T-cell (primary cell): ENCODE measurements at regions not wholly inside any gene's neighbourhood (a gene's known extent, or its start where the extent isn't known, plus 50 kb on each side); places are given as distances from the start of the nearest gene placed in this dataset.
"Not testable (repeated sequence)": the region's sequence is repeated elsewhere in the genome, so short reads cannot be mapped to it uniquely, and the experiment has no call there.

Source experiments
- ATAC-seq, 4 experiments: fragments of 200-7000 bp in 3 of 4; fragments of 150-1000 bp in 1 of 4; cut with Tn5 transposase; replicated peaks in 1 of 4; 1 replicate in 3 of 4; 2 replicates in 1 of 4; pipeline ENCODE4 v1.10.0; 2021; ENCODE audit warnings: moderate library complexity in 3 of 4, mild to moderate bottlenecking in 2 of 4, moderate number of reproducible peaks in 1 of 4
- CTCF ChIA-PET, 2 donors: fragments of 300-600 bp; sonication (Branson Sonifier 250); formaldehyde crosslinking; loops; one replicate each; lab custom pipeline; 2022; ENCODE audit warnings: antibody characterized with exemption in 2 of 2; lab: Charles Lee
- POLR2A ChIA-PET, 2 donors: fragments of 300-600 bp; sonication (Branson Sonifier 250); formaldehyde crosslinking; loops; one replicate each; lab custom pipeline; 2022; ENCODE audit warnings: antibody characterized with exemption in 2 of 2; lab: Charles Lee
- DNase-seq, 35 experiments: peaks; one replicate each; pipeline versions ENCODE4 v3.0.0 to v3.0.0-alpha.2; 2013 to 2023
- H3K27ac ChIP-seq: one replicate; pipeline ENCODE4 v1.5.1; 2013; ENCODE audit warnings: low read length
- H3K27me3 ChIP-seq, 2 experiments: replicated peaks in 1 of 2; 1 replicate in 1 of 2; 2 replicates in 1 of 2; pipeline versions ENCODE4 v1.6.1 to v1.7.0; 2013; ENCODE audit warnings: low read length in 1 of 2, mixed read lengths in 1 of 2; ENCODE audit not compliant: control insufficient read depth in 2 of 2, insufficient read depth in 2 of 2; ENCODE audit errors: extremely low read depth in 1 of 2
- H3K36me3 ChIP-seq, 2 donors: 1 replicate in 1 of 2; 2 replicates in 1 of 2; pipeline versions ENCODE4 v1.6.1 to v1.7.0; 2013; ENCODE audit warnings: low read length in 1 of 2; ENCODE audit not compliant: control insufficient read depth in 2 of 2, insufficient read depth in 1 of 2; ENCODE audit errors: extremely low read depth in 1 of 2
- H3K4me1 ChIP-seq, 2 experiments: 1 replicate in 1 of 2; 2 replicates in 1 of 2; pipeline versions ENCODE4 v1.6.1 to v1.7.0; 2013; ENCODE audit warnings: low read length in 2 of 2, mixed read lengths in 1 of 2; ENCODE audit not compliant: insufficient read depth in 2 of 2, control insufficient read depth in 1 of 2; ENCODE audit errors: extremely low read depth in 1 of 2
- H3K4me3 ChIP-seq, 2 donors: 1 replicate in 1 of 2; 2 replicates in 1 of 2; pipeline versions ENCODE4 v1.5.1 to v1.7.0; 2013; ENCODE audit warnings: mild to moderate bottlenecking in 2 of 2, low read length in 1 of 2, moderate library complexity in 1 of 2; ENCODE audit not compliant: control insufficient read depth in 1 of 2; ENCODE audit errors: extremely low read depth in 1 of 2
- H3K9me3 ChIP-seq: 2 replicates; pipeline ENCODE4 v1.7.0; 2013
- H3K27ac Mint-ChIP-seq, 2 donors: one replicate each; pipeline ENCODE4 v1.8.0; 2020 to 2021; ENCODE audit warnings: mild to moderate bottlenecking in 2 of 2, mixed read lengths in 2 of 2
- H3K27me3 Mint-ChIP-seq, 2 donors: one replicate each; pipeline ENCODE4 v1.8.0; 2021 to 2022; ENCODE audit warnings: mixed read lengths in 2 of 2
- H3K36me3 Mint-ChIP-seq: one replicate; pipeline ENCODE4 v1.8.0; 2021; ENCODE audit warnings: mixed read lengths
- H3K4me1 Mint-ChIP-seq, 3 donors: one replicate each; pipeline ENCODE4 v1.8.0; 2020 to 2022; ENCODE audit warnings: mixed read lengths in 3 of 3, mild to moderate bottlenecking in 1 of 3
- H3K4me3 Mint-ChIP-seq, 3 donors: one replicate each; pipeline ENCODE4 v1.8.0; 2020 to 2022; ENCODE audit warnings: mild to moderate bottlenecking in 3 of 3, mixed read lengths in 3 of 3, moderate library complexity in 3 of 3
- H3K9me3 Mint-ChIP-seq, 3 donors: one replicate each; pipeline ENCODE4 v1.8.0; 2020 to 2022; ENCODE audit warnings: mixed read lengths in 3 of 3
- WGBS: methylation state at CpG from one replicate; pipeline ENCODE4 v1.1.5; 2013; ENCODE audit warnings: missing lambda C conversion rate; ENCODE audit not compliant: insufficient coverage; 5-methylcytosine and 5-hydroxymethylcytosine counted together

- peaks cover 0 to 6% (median 0%) of the 10 kb centered on the region in 3 donors for H3K9me3 Mint-ChIP-seq
- H3K4me3 ChIP-seq: no peak overlapping the region
- no peaks in the 10 kb centered on the region for H3K4me1 Mint-ChIP-seq
- no peak for DNase-seq
- no peaks in the 10 kb centered on the region for H3K27me3 ChIP-seq
- H3K27me3 Mint-ChIP-seq: peaks cover 0 to 4% of the 10 kb centered on the region in 2 donors
- ChIA-PET POLR2A (no interaction called here), CTCF (interaction anchor here in 1 of 2 donors (0.6 kb wide), 1 partner anchor 1160 kb away, joined by 3 read pairs; no protein-coding TSS in a partner anchor)
- WGBS: no CpG with 5 or more reads among the region's 2 CpGs
- H3K4me3 Mint-ChIP-seq: no peak overlapping the region
- no peaks in the 10 kb centered on the region for H3K36me3 Mint-ChIP-seq
- H3K9me3 ChIP-seq: no peaks in the 10 kb centered on the region
- H3K36me3 ChIP-seq: no peaks in the 10 kb centered on the region
- no peaks in the 10 kb centered on the region for H3K4me1 ChIP-seq
- no peak for ATAC-seq
- no peak overlapping the region for H3K27ac Mint-ChIP-seq
- H3K27ac ChIP-seq: no peak overlapping the region
Observed at GRCh38 chr5:156221816-156222215, 105.1 kb upstream of the SGCD start.

- Mint-ChIP-seq H3K9me3 (peaks cover 0 to 6% (median 0%) of the 10 kb centered on the region in 3 donors), H3K36me3 (no peaks in the 10 kb centered on the region), H3K27me3 (peaks cover 0 to 8% of the 10 kb centered on the region in 2 donors), H3K4me3 (no peak overlapping the region), H3K4me1 (no peaks in the 10 kb centered on the region), H3K27ac (no peak overlapping the region)
- CTCF ChIA-PET: interaction anchor here in 1 of 2 donors (0.5 kb wide), 1 partner anchor 602 kb away, joined by 3 read pairs; no protein-coding TSS in a partner anchor
- ATAC-seq (no peak), DNase-seq (no peak)
- Histone ChIP-seq H3K9me3 (no peaks in the 10 kb centered on the region), H3K27me3 (no peaks in the 10 kb centered on the region), H3K27ac (no peak overlapping the region), H3K36me3 (no peaks in the 10 kb centered on the region), H3K4me1 (no peaks in the 10 kb centered on the region), H3K4me3 (no peak overlapping the region)
- 61% methylated on average over 2 of the region's 3 CpGs for WGBS
- POLR2A ChIA-PET: no interaction called here
Observed at GRCh38 chr5:156223547-156223946, 103.4 kb upstream of the SGCD start.

GRCh38 chr5:156226485-156226884 is 100.5 kb upstream of the SGCD start:
- H3K27me3 ChIP-seq, H3K9me3 ChIP-seq, H3K4me3 ChIP-seq, H3K27ac ChIP-seq, CTCF ChIA-PET, H3K36me3 ChIP-seq, H3K4me1 Mint-ChIP-seq, H3K4me1 ChIP-seq, H3K27me3 Mint-ChIP-seq, ATAC-seq, H3K36me3 Mint-ChIP-seq, H3K9me3 Mint-ChIP-seq, POLR2A ChIA-PET, H3K4me3 Mint-ChIP-seq, H3K27ac Mint-ChIP-seq, DNase-seq: not testable (repeated sequence)
- WGBS: no CpG with 5 or more reads among the region's 1 CpG

GRCh38 chr5:156230887-156231286 is 96.1 kb upstream of the SGCD start:
- Mint-ChIP-seq H3K27me3 (peaks cover 0 to 8% of the 10 kb centered on the region in 2 donors), H3K9me3 (no peaks in the 10 kb centered on the region), H3K36me3 (no peaks in the 10 kb centered on the region), H3K27ac (no peak overlapping the region), H3K4me3 (no peak overlapping the region), H3K4me1 (no peaks in the 10 kb centered on the region)
- Histone ChIP-seq H3K9me3 (no peaks in the 10 kb centered on the region), H3K4me3 (no peak overlapping the region), H3K36me3 (no peaks in the 10 kb centered on the region), H3K27me3 (no peaks in the 10 kb centered on the region), H3K27ac (no peak overlapping the region), H3K4me1 (no peaks in the 10 kb centered on the region)
- WGBS: 100% methylated on average over 1 of the region's 4 CpGs
- ChIA-PET POLR2A (no interaction called here), CTCF (no interaction called here)
- DNase-seq (no peak), ATAC-seq (no peak)

- Mint-ChIP-seq H3K4me3 (no peak overlapping the region), H3K27ac (no peak overlapping the region), H3K9me3 (no peaks in the 10 kb centered on the region), H3K4me1 (no peaks in the 10 kb centered on the region), H3K36me3 (no peaks in the 10 kb centered on the region), H3K27me3 (peaks cover 0 to 8% of the 10 kb centered on the region in 2 donors)
- ATAC-seq (no peak), DNase-seq (no peak)
- H3K27me3 ChIP-seq: no peaks in the 10 kb centered on the region
- H3K4me1 ChIP-seq: no peaks in the 10 kb centered on the region
- H3K27ac ChIP-seq: no peak overlapping the region
- H3K36me3 ChIP-seq: no peaks in the 10 kb centered on the region
- ChIA-PET CTCF (no interaction called here), POLR2A (no interaction called here)
- H3K9me3 ChIP-seq: no peaks in the 10 kb centered on the region
- WGBS: no CpG with 5 or more reads among the region's 3 CpGs
- no peak overlapping the region for H3K4me3 ChIP-seq
Observed at GRCh38 chr5:156232251-156232869, 94.6 kb upstream of the SGCD start.

- Mint-ChIP-seq H3K4me3 (no peak overlapping the region), H3K27me3 (peaks cover 0 to 4% of the 10 kb centered on the region in 2 donors), H3K27ac (no peak overlapping the region), H3K9me3 (no peaks in the 10 kb centered on the region), H3K4me1 (no peaks in the 10 kb centered on the region), H3K36me3 (no peaks in the 10 kb centered on the region)
- Histone ChIP-seq H3K4me1 (no peaks in the 10 kb centered on the region), H3K36me3 (no peaks in the 10 kb centered on the region), H3K9me3 (no peaks in the 10 kb centered on the region), H3K27me3 (no peaks in the 10 kb centered on the region), H3K27ac (no peak overlapping the region), H3K4me3 (no peak overlapping the region)
- DNase-seq: no peak
- ATAC-seq: no peak
- WGBS: 77% methylated on average over 5 of the region's 6 CpGs
- CTCF ChIA-PET: no interaction called here
- POLR2A ChIA-PET: no interaction called here
Observed at GRCh38 chr5:156237361-156237760, 89.6 kb upstream of the SGCD start.

GRCh38 chr5:156239800-156240199 is 87.2 kb upstream of the SGCD start:
- ChIA-PET POLR2A (no interaction called here), CTCF (no interaction called here)
- Mint-ChIP-seq H3K4me3 (no peak overlapping the region), H3K27ac (no peak overlapping the region), H3K9me3 (no peaks in the 10 kb centered on the region), H3K36me3 (no peaks in the 10 kb centered on the region), H3K4me1 (no peaks in the 10 kb centered on the region), H3K27me3 (no peaks in the 10 kb centered on the region)
- H3K27ac ChIP-seq: no peak overlapping the region
- H3K4me3 ChIP-seq: no peak overlapping the region
- ATAC-seq: no peak
- 100% methylated on average over 2 of the region's 2 CpGs for WGBS
- no peaks in the 10 kb centered on the region for H3K36me3 ChIP-seq
- H3K4me1 ChIP-seq: no peaks in the 10 kb centered on the region
- no peaks in the 10 kb centered on the region for H3K9me3 ChIP-seq
- no peaks in the 10 kb centered on the region for H3K27me3 ChIP-seq
- DNase-seq: no peak
